HT1080 (cell line): ENCODE measurements at regions not wholly inside any gene's neighbourhood (a gene's known extent, or its start where the extent isn't known, plus 50 kb on each side); places are given as distances from the start of the nearest gene placed in this dataset.

Experiments used
- DNase-seq: peaks from one replicate; pipeline ENCODE4 v3.0.0-alpha.2; 2015; ENCODE audit warnings: low read depth

- DNase-seq, result no peak
Observed at GRCh38 chr14:34069854-34070582, 119.1 kb upstream of the EGLN3 start.

- no peak for DNase-seq
Observed at GRCh38 chr14:34067587-34067986, 116.7 kb upstream of the EGLN3 start.

GRCh38 chr14:34065690-34066391 lies 115.0 kb upstream of the EGLN3 start:
- no peak for DNase-seq

GRCh38 chr14:34065236-34065635 lies 114.4 kb upstream of the EGLN3 start:
- no peak for DNase-seq

GRCh38 chr14:34064349-34064748 lies 113.5 kb upstream of the EGLN3 start:
- no peak for DNase-seq

GRCh38 chr14:34063470-34064164 lies 112.7 kb upstream of the EGLN3 start:
- DNase-seq, result no peak

- DNase-seq, result no peak
Observed at GRCh38 chr14:34063042-34063441, 112.2 kb upstream of the EGLN3 start.

- DNase-seq, result no peak
Observed at GRCh38 chr14:34062353-34062973, 111.6 kb upstream of the EGLN3 start.

- no peak for DNase-seq
Observed at GRCh38 chr14:34060651-34060999, 109.8 kb upstream of the EGLN3 start.

- peak; percentile 39 for DNase-seq
Observed at GRCh38 chr14:34059925-34060650, 109.2 kb upstream of the EGLN3 start.

- DNase-seq, result no peak
Observed at GRCh38 chr14:34059037-34059924, 108.4 kb upstream of the EGLN3 start.

- no peak for DNase-seq
Observed at GRCh38 chr14:34058510-34058909, 107.6 kb upstream of the EGLN3 start.

GRCh38 chr14:34056046-34056445 lies 105.2 kb upstream of the EGLN3 start:
- no peak for DNase-seq

GRCh38 chr14:34055157-34055950 lies 104.5 kb upstream of the EGLN3 start:
- DNase-seq, result no peak

GRCh38 chr14:34053666-34054065 lies 102.8 kb upstream of the EGLN3 start:
- peak; percentile 51 for DNase-seq

- DNase-seq, result peak; percentile 74
Observed at GRCh38 chr14:34052658-34053014, 101.8 kb upstream of the EGLN3 start.

- peak; percentile 64 for DNase-seq
Observed at GRCh38 chr14:34051966-34052657, 101.2 kb upstream of the EGLN3 start.

GRCh38 chr14:34050606-34051005 lies 99.7 kb upstream of the EGLN3 start:
- DNase-seq, result no peak

- DNase-seq, result no peak
Observed at GRCh38 chr14:34049790-34050189, 98.9 kb upstream of the EGLN3 start.
